ENCODE measurements at regions not wholly inside any gene's neighbourhood (a gene's known extent, or its start where the extent isn't known, plus 50 kb on each side); places are given as distances from the start of the nearest gene placed in this dataset.

- Mint-ChIP-seq H3K27me3 (peaks cover 5% of the 10 kb centered on the region), H3K4me1 (no peaks in the 10 kb centered on the region), H3K9me3 (no peaks in the 10 kb centered on the region), H3K4me3 (no peak overlapping the region), H3K36me3 (no peaks in the 10 kb centered on the region), H3K27ac (no peak overlapping the region)
- ATAC-seq (ENCODE audit: low read depth) (no peak), DNase-seq (no peak)
- POLR2A ChIA-PET, result no interaction called here
Measured at GRCh38 chr10:94218493-94219183, 144.1 kb downstream of the NOC3L start.

- DNase-seq (no peak), ATAC-seq (ENCODE audit: low read depth) (no peak)
- no peak overlapping the region for H3K4me3 Mint-ChIP-seq
- no peak overlapping the region for H3K27ac Mint-ChIP-seq
- POLR2A ChIA-PET, result no interaction called here
- H3K4me1 Mint-ChIP-seq, result no peaks in the 10 kb centered on the region
- H3K36me3 Mint-ChIP-seq, result no peaks in the 10 kb centered on the region
- H3K27me3 Mint-ChIP-seq, result peaks cover 8% of the 10 kb centered on the region
- H3K9me3 Mint-ChIP-seq, result no peaks in the 10 kb centered on the region
Measured at GRCh38 chr10:94219829-94220228, 142.9 kb downstream of the NOC3L start.

- Mint-ChIP-seq H3K36me3 (no peaks in the 10 kb centered on the region), H3K27ac (no peak overlapping the region)
- no peak for ATAC-seq (ENCODE audit: low read depth)
Measured at GRCh38 chr10:94220717-94221116, 142.0 kb downstream of the NOC3L start.

GRCh38 chr10:94223702-94224370 is 138.9 kb downstream of the NOC3L start:
- ATAC-seq (ENCODE audit: low read depth) (no peak), DNase-seq (no peak)
- no peaks in the 10 kb centered on the region for H3K9me3 Mint-ChIP-seq
- peaks cover 4% of the 10 kb centered on the region for H3K27me3 Mint-ChIP-seq
- H3K4me1 Mint-ChIP-seq, result no peaks in the 10 kb centered on the region
- H3K27ac Mint-ChIP-seq, result no peak overlapping the region
- no peak overlapping the region for H3K4me3 Mint-ChIP-seq
- no peaks in the 10 kb centered on the region for H3K36me3 Mint-ChIP-seq
- POLR2A ChIA-PET, result no interaction called here

More at GRCh38 chr10:94220717-94221116, 142.0 kb downstream of the NOC3L start:
- Mint-ChIP-seq H3K27me3 (peaks cover 4% of the 10 kb centered on the region), H3K4me1 (no peaks in the 10 kb centered on the region), H3K4me3 (no peak overlapping the region), H3K9me3 (no peaks in the 10 kb centered on the region)
- DNase-seq, result no peak
- POLR2A ChIA-PET, result no interaction called here

DNA sequence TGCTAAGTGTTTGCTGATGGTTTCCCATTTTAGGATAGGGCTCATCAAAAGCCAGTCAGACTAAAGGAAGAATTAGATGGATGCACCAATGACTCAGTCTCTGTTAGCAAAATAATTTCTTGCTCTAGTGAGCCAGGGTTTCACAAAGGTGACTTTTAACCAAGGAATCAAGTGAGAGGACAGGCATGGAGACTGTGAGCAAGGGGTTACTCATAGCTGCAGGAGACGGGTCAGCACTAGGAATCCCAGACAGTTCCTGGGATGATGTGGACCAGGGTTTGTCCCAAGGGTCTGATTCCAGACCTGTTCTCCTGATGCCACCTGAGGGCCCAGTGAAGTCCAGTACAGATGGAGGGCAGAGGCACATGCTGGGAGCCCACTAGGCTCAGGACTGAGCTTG is 138.1 kb downstream of the NOC3L start:
- Mint-ChIP-seq H3K4me3 (no peak overlapping the region), H3K27ac (no peak overlapping the region), H3K4me1 (no peaks in the 10 kb centered on the region), H3K36me3 (no peaks in the 10 kb centered on the region), H3K27me3 (peaks cover 2% of the 10 kb centered on the region), H3K9me3 (no peaks in the 10 kb centered on the region)
- ATAC-seq (ENCODE audit: low read depth) (no peak), DNase-seq (no peak)
- POLR2A ChIA-PET, result no interaction called here

DNA sequence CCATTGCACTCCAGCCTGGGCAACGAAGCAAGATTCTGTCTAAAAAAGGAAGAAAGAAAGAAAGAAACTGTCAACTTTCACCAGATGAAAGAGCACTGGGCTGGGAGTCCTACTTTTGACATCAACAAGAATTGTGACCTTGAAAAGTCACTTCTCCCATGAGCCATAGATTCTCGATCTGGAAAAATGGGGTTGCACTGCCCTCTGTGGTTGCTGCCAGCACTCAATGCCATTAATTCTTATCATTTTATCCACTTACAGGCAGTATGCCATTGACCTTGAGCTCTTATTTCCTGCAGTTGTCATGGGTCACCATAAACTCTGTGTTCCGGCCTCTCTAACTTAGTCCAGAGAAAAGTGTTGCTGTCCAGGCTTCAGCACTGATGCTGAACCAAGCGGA is 137.2 kb downstream of the NOC3L start:
- no peak for DNase-seq
- no peaks in the 10 kb centered on the region for H3K4me1 Mint-ChIP-seq
- H3K36me3 Mint-ChIP-seq, result no peaks in the 10 kb centered on the region
- no peak overlapping the region for H3K4me3 Mint-ChIP-seq
- POLR2A ChIA-PET, result no interaction called here
- H3K27ac Mint-ChIP-seq, result no peak overlapping the region
- no peaks in the 10 kb centered on the region for H3K9me3 Mint-ChIP-seq
- peaks cover 2% of the 10 kb centered on the region for H3K27me3 Mint-ChIP-seq
- ATAC-seq (ENCODE audit: low read depth), result no peak

GRCh38 chr10:94230134-94230785 is 132.5 kb downstream of the NOC3L start:
- POLR2A ChIA-PET, result no interaction called here
- no peaks in the 10 kb centered on the region for H3K4me1 Mint-ChIP-seq

GRCh38 chr10:94232711-94233383 is 129.9 kb downstream of the NOC3L start:
- no peak overlapping the region for H3K27ac Mint-ChIP-seq
- POLR2A ChIA-PET, result no interaction called here
- peaks cover 11% of the 10 kb centered on the region for H3K27me3 Mint-ChIP-seq
- ATAC-seq (ENCODE audit: low read depth) (no peak), DNase-seq (no peak)
- H3K4me1 Mint-ChIP-seq, result no peaks in the 10 kb centered on the region
- no peaks in the 10 kb centered on the region for H3K36me3 Mint-ChIP-seq
- no peaks in the 10 kb centered on the region for H3K9me3 Mint-ChIP-seq
- no peak overlapping the region for H3K4me3 Mint-ChIP-seq

More at GRCh38 chr10:94230134-94230785, 132.5 kb downstream of the NOC3L start:
- ATAC-seq (ENCODE audit: low read depth) (no peak), DNase-seq (no peak)
- Mint-ChIP-seq H3K9me3 (no peaks in the 10 kb centered on the region), H3K4me3 (no peak overlapping the region), H3K27me3 (peaks cover 2% of the 10 kb centered on the region), H3K27ac (no peak overlapping the region), H3K36me3 (no peaks in the 10 kb centered on the region)

GRCh38 chr10:94235461-94235860 is 127.3 kb downstream of the NOC3L start:
- H3K9me3 Mint-ChIP-seq, result no peaks in the 10 kb centered on the region
- ATAC-seq (ENCODE audit: low read depth), result no peak
- H3K4me3 Mint-ChIP-seq, result no peak overlapping the region
- H3K27ac Mint-ChIP-seq, result no peak overlapping the region
- POLR2A ChIA-PET, result no interaction called here
- no peak for DNase-seq
- no peaks in the 10 kb centered on the region for H3K36me3 Mint-ChIP-seq
- peaks cover 20% of the 10 kb centered on the region for H3K27me3 Mint-ChIP-seq
- H3K4me1 Mint-ChIP-seq, result no peaks in the 10 kb centered on the region

GRCh38 chr10:94238006-94238617 is 124.6 kb downstream of the NOC3L start:
- H3K4me3 Mint-ChIP-seq, result no peak overlapping the region
- peaks cover 24% of the 10 kb centered on the region for H3K27me3 Mint-ChIP-seq
- ATAC-seq (ENCODE audit: low read depth) (no peak), DNase-seq (no peak)
- H3K27ac Mint-ChIP-seq, result no peak overlapping the region
- POLR2A ChIA-PET, result no interaction called here
- H3K9me3 Mint-ChIP-seq, result peaks cover 1% of the 10 kb centered on the region
- peaks cover 2% of the 10 kb centered on the region for H3K4me1 Mint-ChIP-seq
- H3K36me3 Mint-ChIP-seq, result no peaks in the 10 kb centered on the region

- Mint-ChIP-seq H3K27me3 (peaks cover 24% of the 10 kb centered on the region), H3K4me1 (peaks cover 2% of the 10 kb centered on the region), H3K9me3 (peaks cover 1% of the 10 kb centered on the region), H3K27ac (no peak overlapping the region), H3K4me3 (no peak overlapping the region), H3K36me3 (no peaks in the 10 kb centered on the region)
- POLR2A ChIA-PET, result no interaction called here
- ATAC-seq (ENCODE audit: low read depth) (no peak), DNase-seq (no peak)
Measured at GRCh38 chr10:94239696-94240095, 123.0 kb downstream of the NOC3L start.

DNA sequence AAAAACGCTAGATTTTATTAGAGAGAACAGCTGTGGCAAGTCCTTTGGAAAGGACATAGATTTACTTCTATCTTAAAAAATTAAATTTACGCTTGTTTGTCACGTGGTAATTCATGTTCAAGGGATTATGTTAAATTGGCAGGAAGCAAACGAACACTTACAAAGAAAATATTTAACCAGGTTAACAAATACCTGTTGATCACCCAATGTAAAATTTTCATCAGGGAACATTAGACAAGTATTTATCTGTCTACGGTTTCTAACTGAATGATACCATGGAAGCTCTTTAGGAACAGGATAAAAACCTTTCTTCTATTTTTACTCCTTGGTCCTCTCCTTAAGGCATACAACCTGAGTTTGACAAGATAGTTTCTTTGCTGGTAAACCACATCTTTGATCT is 122.2 kb downstream of the NOC3L start:
- peaks cover 22% of the 10 kb centered on the region for H3K27me3 Mint-ChIP-seq
- DNase-seq (no peak), ATAC-seq (ENCODE audit: low read depth) (no peak)
- peaks cover 1% of the 10 kb centered on the region for H3K9me3 Mint-ChIP-seq
- POLR2A ChIA-PET, result no interaction called here
- H3K27ac Mint-ChIP-seq, result no peak overlapping the region
- H3K4me1 Mint-ChIP-seq, result peaks cover 2% of the 10 kb centered on the region
- no peak overlapping the region for H3K4me3 Mint-ChIP-seq
- no peaks in the 10 kb centered on the region for H3K36me3 Mint-ChIP-seq

GRCh38 chr10:94240901-94241300 is 121.8 kb downstream of the NOC3L start:
- H3K27me3 Mint-ChIP-seq, result peaks cover 19% of the 10 kb centered on the region
- H3K4me3 Mint-ChIP-seq, result no peak overlapping the region
- DNase-seq, result no peak
- peaks cover 1% of the 10 kb centered on the region for H3K9me3 Mint-ChIP-seq
- no peak for ATAC-seq (ENCODE audit: low read depth)
- no peak overlapping the region for H3K27ac Mint-ChIP-seq
- H3K36me3 Mint-ChIP-seq, result no peaks in the 10 kb centered on the region
- POLR2A ChIA-PET, result no interaction called here
- H3K4me1 Mint-ChIP-seq, result peaks cover 2% of the 10 kb centered on the region
